ENCODE measurements at regions not wholly inside any gene's neighbourhood (a gene's known extent, or its start where the extent isn't known, plus 50 kb on each side); places are given as distances from the start of the nearest gene placed in this dataset.

DNA sequence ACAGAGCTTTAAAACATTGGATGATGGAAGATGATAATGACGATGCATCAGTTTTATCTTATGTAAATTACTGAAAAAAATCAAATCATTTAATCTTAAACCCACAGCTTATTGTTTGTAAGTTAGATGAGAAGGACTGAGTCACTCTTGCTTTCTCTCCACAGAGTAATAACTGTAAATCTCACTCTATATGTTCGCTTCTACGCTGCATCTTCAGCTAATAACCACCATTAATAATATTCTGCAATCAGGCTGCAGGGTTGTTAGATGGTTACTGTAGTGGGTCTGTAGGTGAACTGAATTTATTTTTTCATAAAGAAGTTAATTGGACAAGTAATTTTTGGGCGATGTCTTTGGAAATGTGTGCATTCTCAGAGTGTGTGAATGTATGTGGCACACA lies 260.0 kb downstream of the FAT3 start:
- Mint-ChIP-seq H3K27ac (no peak overlapping the region), H3K36me3 (ENCODE audit: insufficient read depth in 1 of 3, low read depth in 3 of 3) (no peaks in the 10 kb centered on the region), H3K4me3 (no peak overlapping the region), H3K27me3 (ENCODE audit: low read depth) (no peaks in the 10 kb centered on the region), H3K4me1 (peaks cover 16 to 18% of the 10 kb centered on the region in 2 experiments), H3K9me3 (no peaks in the 10 kb centered on the region)
- Histone ChIP-seq H3K79me2 (ENCODE audit: insufficient read depth, low read length) (no peaks in the 10 kb centered on the region; the same call in 1 of the 2 replicates), H2AK5ac (ENCODE audit: insufficient read length, low read length) (no peak overlapping the region), H3K56ac (ENCODE audit: insufficient read length, low read depth, low read length) (no peak overlapping the region), H3K27ac (ENCODE audit: insufficient read length, low read depth, low read length) (no peak overlapping the region), H4K8ac (replicated peaks; ENCODE audit: insufficient read length, low read depth, low read length) (no peak overlapping the region), H2BK120ac (ENCODE audit: low read depth, low read length, poor library complexity, severe bottlenecking) (no peak overlapping the region), H2AFZ (ENCODE audit: low read length) (no peak overlapping the region), H3T11ph (ENCODE audit: low read length) (no peak overlapping the region), H3K23me2 (ENCODE audit: insufficient read length, low read depth, low read length, poor library complexity, severe bottlenecking) (no peaks in the 10 kb centered on the region), H2BK5ac (ENCODE audit: insufficient read length, low read length) (no peak overlapping the region), H4K20me1 (ENCODE audit: control insufficient read depth, insufficient read depth, insufficient read length) (no peaks in the 10 kb centered on the region), H3K4me1 (ENCODE audit: insufficient read depth, low read length) (no peaks in the 10 kb centered on the region; the same call in 1 of the 2 replicates), H4K91ac (ENCODE audit: insufficient read length, low read depth, low read length) (no peak overlapping the region), H3K23ac (ENCODE audit: insufficient read length, low read depth, low read length) (no peak overlapping the region), H2BK12ac (ENCODE audit: insufficient read length, low read depth, low read length) (no peak overlapping the region), H3K79me1 (ENCODE audit: insufficient read depth, low read depth, low read length, poor library complexity, severe bottlenecking) (no peaks in the 10 kb centered on the region), H3K4ac (ENCODE audit: low read depth, low read length) (no peak overlapping the region), H3K27me3 (ENCODE audit: insufficient read depth, low read length) (no peaks in the 10 kb centered on the region), H3K18ac (ENCODE audit: insufficient read length, low read depth, low read length) (no peak overlapping the region), H3K9me3 (ENCODE audit: control insufficient read depth, low read depth, low read length) (no peaks in the 10 kb centered on the region), H3K14ac (ENCODE audit: insufficient read depth, low read length) (no peak overlapping the region), H3K9ac (ENCODE audit: extremely low read depth, insufficient read length, low read length) (no peak overlapping the region), H2BK20ac (ENCODE audit: low read depth, low read length, poor library complexity, severe bottlenecking) (no peak overlapping the region), H2BK15ac (ENCODE audit: low read depth, low read length) (no peak overlapping the region), H3K4me2 (ENCODE audit: insufficient read depth, insufficient read length, low read length) (no peak overlapping the region), H4K5ac (ENCODE audit: insufficient read length, low read depth, low read length) (no peak overlapping the region)
- WGBS (ENCODE audit: extremely low coverage, insufficient read length, low lambda C conversion rate), result no CpG with 5 or more reads among the region's 4 CpGs
- DNase-seq, result no peak
- TF ChIP-seq, protein P1, sequence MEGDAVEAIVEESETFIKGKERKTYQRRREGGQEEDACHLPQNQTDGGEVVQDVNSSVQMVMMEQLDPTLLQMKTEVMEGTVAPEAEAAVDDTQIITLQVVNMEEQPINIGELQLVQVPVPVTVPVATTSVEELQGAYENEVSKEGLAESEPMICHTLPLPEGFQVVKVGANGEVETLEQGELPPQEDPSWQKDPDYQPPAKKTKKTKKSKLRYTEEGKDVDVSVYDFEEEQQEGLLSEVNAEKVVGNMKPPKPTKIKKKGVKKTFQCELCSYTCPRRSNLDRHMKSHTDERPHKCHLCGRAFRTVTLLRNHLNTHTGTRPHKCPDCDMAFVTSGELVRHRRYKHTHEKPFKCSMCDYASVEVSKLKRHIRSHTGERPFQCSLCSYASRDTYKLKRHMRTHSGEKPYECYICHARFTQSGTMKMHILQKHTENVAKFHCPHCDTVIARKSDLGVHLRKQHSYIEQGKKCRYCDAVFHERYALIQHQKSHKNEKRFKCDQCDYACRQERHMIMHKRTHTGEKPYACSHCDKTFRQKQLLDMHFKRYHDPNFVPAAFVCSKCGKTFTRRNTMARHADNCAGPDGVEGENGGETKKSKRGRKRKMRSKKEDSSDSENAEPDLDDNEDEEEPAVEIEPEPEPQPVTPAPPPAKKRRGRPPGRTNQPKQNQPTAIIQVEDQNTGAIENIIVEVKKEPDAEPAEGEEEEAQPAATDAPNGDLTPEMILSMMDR (conservative IDR thresholded peaks at IDR 0.05), result no peak
